Activated CD4-positive, alpha-beta memory T cell treated with anti-CD3 and anti-CD28 coated beads, Interleukin-2, amount 10 ng/mL, durations not matched to agents 7 days and 5 days (primary cell): ENCODE measurements at regions not wholly inside any gene's neighbourhood (a gene's known extent, or its start where the extent isn't known, plus 50 kb on each side); places are given as distances from the start of the nearest gene placed in this dataset.
"Not testable (repeated sequence)": the region's sequence is repeated elsewhere in the genome, so short reads cannot be mapped to it uniquely, and the experiment has no call there.

ENCODE experiments used
- CTCF ChIA-PET: fragments of 350-600 bp; sonication (Branson Sonifier 250); formaldehyde crosslinking; loops from one replicate; lab custom pipeline; 2021; ENCODE audit warnings: antibody characterized with exemption, inconsistent platforms; lab: Charles Lee
- POLR2A ChIA-PET: fragments of 350-600 bp; sonication (Branson Sonifier 250); formaldehyde crosslinking; loops from one replicate; lab custom pipeline; 2021; ENCODE audit warnings: antibody characterized with exemption; lab: Charles Lee
- DNase-seq: peaks from one replicate; pipeline ENCODE4 v3.0.0-alpha.2; 2020
- H3K27ac Mint-ChIP-seq: one replicate; pipeline ENCODE4 v1.8.0; 2021; ENCODE audit warnings: mild to moderate bottlenecking, mixed read lengths
- H3K27me3 Mint-ChIP-seq: one replicate; pipeline ENCODE4 v1.8.0; 2021; ENCODE audit warnings: mixed read lengths
- H3K36me3 Mint-ChIP-seq: one replicate; pipeline ENCODE4 v1.8.0; 2021; ENCODE audit warnings: low read depth, mixed read lengths
- H3K4me1 Mint-ChIP-seq: one replicate; pipeline ENCODE4 v1.8.0; 2021; ENCODE audit warnings: mixed read lengths
- H3K4me3 Mint-ChIP-seq: one replicate; pipeline ENCODE4 v1.8.0; 2021; ENCODE audit warnings: mild to moderate bottlenecking, mixed read lengths
- H3K9me3 Mint-ChIP-seq: one replicate; pipeline ENCODE4 v1.8.0; 2021; ENCODE audit warnings: mixed read lengths

DNA sequence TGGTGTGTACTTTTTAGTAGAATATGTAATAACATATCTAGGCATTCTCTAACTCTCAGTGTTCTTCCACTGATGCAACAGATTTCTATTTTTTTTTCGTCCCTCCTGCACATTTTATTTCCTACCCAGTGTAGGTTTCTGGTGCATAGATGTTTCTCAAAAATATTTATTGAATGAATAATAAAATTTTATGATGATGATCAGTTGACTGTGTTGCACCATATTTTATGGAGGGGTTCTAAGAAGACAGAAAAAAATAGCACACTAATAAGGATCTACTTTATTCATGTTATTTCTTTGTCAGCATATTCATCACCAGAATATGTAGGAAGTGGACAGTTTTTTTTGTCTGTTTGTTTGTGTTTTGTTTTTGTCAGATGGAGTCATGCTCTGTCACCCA, 2529.3 kb downstream of the ARAP2 start:
- H3K27ac Mint-ChIP-seq: no peak overlapping the region
- no peaks in the 10 kb centered on the region for H3K4me1 Mint-ChIP-seq
- H3K4me3 Mint-ChIP-seq: no peak overlapping the region
- no peak for DNase-seq
- peaks cover 17% of the 10 kb centered on the region for H3K9me3 Mint-ChIP-seq
- no peaks in the 10 kb centered on the region for H3K36me3 Mint-ChIP-seq
- no peaks in the 10 kb centered on the region for H3K27me3 Mint-ChIP-seq
- POLR2A ChIA-PET: no interaction called here
- CTCF ChIA-PET: no interaction called here

DNA sequence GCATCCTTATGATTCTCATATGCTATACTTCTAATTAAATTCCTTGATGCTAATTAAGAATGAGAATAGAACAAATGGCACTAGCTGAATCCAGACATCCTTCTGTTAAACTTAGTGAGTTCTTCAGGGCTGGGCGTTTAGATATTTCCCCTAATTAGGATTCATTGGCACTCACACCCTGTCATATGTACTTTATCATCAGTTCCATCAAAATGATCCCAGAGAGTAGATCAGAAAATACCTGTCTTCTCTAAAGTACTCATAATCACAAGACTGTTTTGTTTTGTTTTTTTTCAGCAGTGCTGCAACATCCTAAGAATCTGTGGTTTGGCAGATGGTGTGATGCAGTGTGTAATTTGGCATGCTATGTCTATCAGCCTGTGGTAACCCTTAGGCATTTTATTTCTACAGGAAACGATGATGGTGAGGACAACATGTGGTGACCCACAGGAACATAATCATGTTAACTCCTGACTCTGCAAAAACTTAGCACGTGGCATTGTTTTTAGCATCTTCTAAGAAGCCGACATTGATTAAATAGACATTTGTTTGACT, 2528.4 kb downstream of the ARAP2 start:
- Mint-ChIP-seq H3K36me3 (no peaks in the 10 kb centered on the region), H3K4me3 (no peak overlapping the region), H3K27me3 (no peaks in the 10 kb centered on the region), H3K9me3 (peaks cover 11% of the 10 kb centered on the region), H3K27ac (no peak overlapping the region), H3K4me1 (no peaks in the 10 kb centered on the region)
- POLR2A ChIA-PET: no interaction called here
- CTCF ChIA-PET: no interaction called here
- no peak for DNase-seq

DNA sequence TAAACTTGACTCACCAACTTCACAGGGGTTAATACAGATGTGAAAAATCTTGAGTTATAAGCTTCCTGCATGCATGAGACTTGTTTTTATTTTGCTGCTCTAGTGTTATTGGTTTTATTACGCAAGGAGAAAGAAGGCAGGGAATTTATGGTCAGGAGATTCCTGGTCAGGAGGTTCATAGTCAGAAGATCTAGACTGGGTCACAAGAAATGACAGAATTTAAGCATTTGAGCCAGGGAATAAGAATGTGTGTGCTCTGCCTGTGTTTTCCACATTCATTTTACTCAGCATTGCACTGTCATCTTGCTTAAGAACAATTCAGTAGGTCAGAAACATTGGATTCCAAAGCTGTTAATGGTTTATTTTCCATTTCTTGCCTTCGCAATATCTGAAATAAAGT, 2522.1 kb downstream of the ARAP2 start:
- H3K4me3 Mint-ChIP-seq: no peak overlapping the region
- no peak for DNase-seq
- H3K27ac Mint-ChIP-seq: no peak overlapping the region
- POLR2A ChIA-PET: no interaction called here
- no peaks in the 10 kb centered on the region for H3K36me3 Mint-ChIP-seq
- no peaks in the 10 kb centered on the region for H3K27me3 Mint-ChIP-seq
- H3K4me1 Mint-ChIP-seq: no peaks in the 10 kb centered on the region
- H3K9me3 Mint-ChIP-seq: peaks cover 9% of the 10 kb centered on the region
- CTCF ChIA-PET: no interaction called here

DNA sequence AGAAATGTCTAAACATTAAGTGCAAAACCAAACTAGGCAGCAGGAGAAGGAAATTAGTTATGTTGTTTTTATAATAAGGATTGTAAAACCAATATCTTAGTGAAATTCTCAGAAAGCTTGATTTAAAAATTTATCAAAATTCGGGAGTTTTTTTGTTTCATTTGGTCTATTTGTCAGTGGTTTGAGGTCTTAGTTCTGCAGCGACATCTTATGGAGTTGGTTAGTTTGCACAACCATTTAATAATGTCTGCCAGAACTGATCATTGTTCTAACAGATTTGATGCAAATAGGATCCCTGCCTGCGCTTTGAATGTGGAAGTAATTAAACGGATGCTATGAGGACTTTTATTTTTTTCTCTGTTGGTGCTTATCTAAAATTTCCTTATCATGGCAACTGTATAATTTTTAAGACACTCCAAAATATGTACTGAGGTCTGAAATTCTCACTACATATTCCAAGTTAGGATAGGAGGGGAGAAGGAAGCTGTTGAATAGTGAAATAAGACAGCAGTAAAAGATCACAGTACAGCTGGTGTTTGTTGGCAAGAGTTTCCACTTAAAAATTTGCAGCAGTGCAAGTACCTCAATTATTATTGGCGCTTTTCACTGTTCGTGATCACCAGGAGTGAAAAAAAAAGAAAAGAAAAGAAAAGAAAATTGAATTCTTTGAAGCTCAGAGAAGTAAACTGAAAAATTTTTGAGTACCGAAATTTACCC, 2521.4 kb downstream of the ARAP2 start:
- POLR2A ChIA-PET: no interaction called here
- CTCF ChIA-PET: no interaction called here
- Mint-ChIP-seq H3K36me3 (no peaks in the 10 kb centered on the region), H3K27me3 (no peaks in the 10 kb centered on the region), H3K4me1 (no peaks in the 10 kb centered on the region), H3K4me3 (no peak overlapping the region), H3K9me3 (peaks cover 5% of the 10 kb centered on the region), H3K27ac (no peak overlapping the region)
- no peak for DNase-seq

DNA sequence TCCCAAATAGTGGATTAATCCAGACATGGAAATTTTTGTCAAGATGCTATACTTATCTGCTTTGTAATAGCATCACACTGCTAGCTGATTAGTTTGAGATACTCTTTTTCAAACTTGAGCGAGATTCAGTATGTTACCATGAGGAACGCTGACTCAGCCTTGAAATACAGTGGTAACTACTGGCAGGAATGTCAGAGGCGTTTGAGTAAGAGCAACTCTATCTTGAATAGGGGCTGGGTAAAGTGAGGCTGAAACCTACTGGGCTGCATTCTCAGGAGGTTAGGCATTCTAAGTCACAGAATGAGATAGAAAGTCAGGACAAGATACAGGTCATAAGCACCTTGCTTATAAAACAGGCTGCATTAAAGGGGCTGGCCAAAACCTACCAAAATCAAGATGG, 2519.6 kb downstream of the ARAP2 start:
- H3K4me1 Mint-ChIP-seq: no peaks in the 10 kb centered on the region
- no peak overlapping the region for H3K4me3 Mint-ChIP-seq
- ChIA-PET CTCF (no interaction called here), POLR2A (no interaction called here)
- no peaks in the 10 kb centered on the region for H3K27me3 Mint-ChIP-seq
- H3K36me3 Mint-ChIP-seq: no peaks in the 10 kb centered on the region
- DNase-seq: no peak
- peaks cover 3% of the 10 kb centered on the region for H3K9me3 Mint-ChIP-seq
- no peak overlapping the region for H3K27ac Mint-ChIP-seq

DNA sequence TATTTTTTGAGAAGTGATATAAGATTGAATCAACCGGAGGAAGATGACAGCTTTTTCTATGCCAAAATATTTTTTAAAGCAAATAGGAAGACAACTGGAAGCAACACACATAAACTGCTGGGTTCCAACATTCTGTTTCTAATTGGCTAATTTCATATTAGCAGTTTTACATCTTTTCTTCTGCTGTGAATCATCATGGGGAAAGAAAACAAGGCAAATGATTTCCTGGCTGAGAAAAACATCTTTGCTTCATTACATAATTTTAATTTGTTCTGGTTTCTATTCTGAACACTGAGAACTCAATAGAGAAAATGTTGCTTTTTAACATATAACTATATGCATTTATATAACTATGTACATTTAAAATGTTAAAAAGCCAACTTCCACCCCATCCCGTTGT, 2518.5 kb downstream of the ARAP2 start:
- ChIA-PET CTCF (no interaction called here), POLR2A (no interaction called here)
- Mint-ChIP-seq H3K4me1 (no peaks in the 10 kb centered on the region), H3K9me3 (peaks cover 3% of the 10 kb centered on the region), H3K27me3 (no peaks in the 10 kb centered on the region), H3K36me3 (no peaks in the 10 kb centered on the region), H3K27ac (no peak overlapping the region), H3K4me3 (no peak overlapping the region)
- no peak for DNase-seq

DNA sequence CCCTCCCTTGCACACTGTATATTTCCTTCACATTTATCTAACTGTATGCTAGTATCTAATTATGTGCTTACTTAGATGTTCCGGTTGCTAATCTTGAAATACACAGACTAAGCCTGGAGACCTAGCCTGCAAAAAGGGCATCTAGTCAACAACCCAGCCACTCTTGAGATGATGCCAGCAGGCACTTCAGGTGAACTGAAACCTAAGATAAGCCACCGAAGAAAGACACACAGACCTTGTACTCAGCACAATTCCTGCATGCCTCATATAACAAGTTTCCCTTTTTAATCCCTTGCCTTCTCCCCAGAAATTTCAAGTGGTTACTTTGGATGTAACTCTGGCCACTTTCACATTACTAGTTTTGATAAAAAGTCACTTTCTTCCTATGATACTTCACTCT, 2506.6 kb downstream of the ARAP2 start:
- H3K36me3 Mint-ChIP-seq: no peaks in the 10 kb centered on the region
- no peaks in the 10 kb centered on the region for H3K27me3 Mint-ChIP-seq
- DNase-seq: no peak
- peaks cover 12% of the 10 kb centered on the region for H3K9me3 Mint-ChIP-seq
- ChIA-PET CTCF (no interaction called here), POLR2A (no interaction called here)
- no peak overlapping the region for H3K27ac Mint-ChIP-seq
- H3K4me3 Mint-ChIP-seq: no peak overlapping the region
- H3K4me1 Mint-ChIP-seq: no peaks in the 10 kb centered on the region

DNA sequence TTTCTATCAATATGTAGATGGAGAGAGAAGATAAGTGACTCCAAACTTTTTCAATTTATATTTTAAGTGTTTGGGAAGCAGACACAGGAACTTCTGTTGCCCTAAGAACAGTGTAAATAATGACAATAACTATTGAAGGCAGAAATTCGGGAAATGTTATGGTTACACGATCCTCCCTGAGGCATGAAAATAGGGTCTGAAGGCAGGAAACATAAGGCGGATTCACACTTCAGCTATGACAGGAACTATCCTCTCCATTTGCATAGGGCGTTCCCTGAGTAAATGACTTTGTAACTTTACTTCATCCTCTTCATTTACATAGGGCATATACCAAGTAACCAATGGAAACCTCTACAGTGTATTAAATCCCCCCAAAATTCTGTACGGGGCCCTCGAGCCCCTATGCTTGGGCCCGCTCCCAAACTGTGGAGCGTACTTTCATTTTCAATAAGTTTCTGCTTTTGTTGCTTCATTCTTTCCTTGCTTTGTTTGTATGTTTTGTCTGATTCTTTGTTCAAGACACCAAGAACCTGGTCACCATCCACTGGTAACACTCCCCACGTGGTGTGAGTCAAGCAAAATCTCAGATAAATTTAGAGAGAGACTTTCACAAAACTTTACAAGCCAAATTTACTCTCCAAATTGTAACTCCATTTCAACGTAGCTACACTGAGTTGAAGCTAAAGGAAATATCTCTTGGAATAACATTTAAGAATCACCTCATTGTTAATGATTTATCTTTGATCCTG, 2504.3 kb downstream of the ARAP2 start:
- Mint-ChIP-seq H3K27ac (no peak overlapping the region), H3K4me3 (no peak overlapping the region), H3K9me3 (peaks cover 15% of the 10 kb centered on the region), H3K27me3 (no peaks in the 10 kb centered on the region), H3K36me3 (no peaks in the 10 kb centered on the region), H3K4me1 (no peaks in the 10 kb centered on the region)
- ChIA-PET CTCF (no interaction called here), POLR2A (no interaction called here)
- no peak for DNase-seq

DNA sequence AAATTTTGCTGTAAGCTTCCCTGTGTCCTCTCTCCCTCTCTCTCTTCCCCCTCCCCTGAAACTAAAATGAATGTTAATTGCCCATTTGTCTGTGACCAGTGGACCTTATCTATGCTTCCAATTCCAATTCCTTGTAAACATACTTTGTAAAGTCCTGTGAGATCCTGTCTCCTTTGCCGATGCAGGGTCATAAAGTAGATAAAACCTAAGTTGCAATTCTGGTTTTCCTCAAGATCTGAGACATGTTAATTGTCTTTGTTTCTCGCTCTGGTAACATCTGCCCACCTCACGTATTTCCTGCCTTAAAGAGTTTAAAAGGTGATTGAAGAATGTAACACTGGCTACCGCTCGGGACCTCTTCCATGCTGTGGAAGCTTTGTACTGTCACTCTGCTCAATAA, 2503.4 kb downstream of the ARAP2 start:
- H3K27ac Mint-ChIP-seq, H3K36me3 Mint-ChIP-seq, H3K27me3 Mint-ChIP-seq, POLR2A ChIA-PET, H3K4me1 Mint-ChIP-seq, CTCF ChIA-PET, DNase-seq, H3K4me3 Mint-ChIP-seq: not testable (repeated sequence)
- peaks cover 13% of the 10 kb centered on the region for H3K9me3 Mint-ChIP-seq

DNA sequence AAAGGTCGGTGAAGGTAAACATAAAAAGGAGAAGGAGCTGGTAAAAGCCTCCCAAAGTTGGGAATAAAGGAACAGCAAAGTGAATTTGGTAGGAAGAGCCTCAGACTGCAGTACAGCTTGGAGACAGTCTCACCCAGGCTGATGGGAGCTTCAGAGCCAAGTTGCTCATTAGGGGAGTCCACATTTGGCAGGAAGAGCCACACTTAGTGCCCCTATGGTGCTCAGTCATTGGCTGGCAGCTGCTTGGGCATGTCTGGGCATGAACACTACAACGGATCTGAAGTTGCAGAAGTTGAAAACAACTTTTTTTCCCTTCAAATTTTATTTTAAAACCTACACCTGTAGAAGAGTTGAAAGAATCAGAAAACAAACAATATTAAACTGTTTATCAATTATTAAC, 2497.3 kb downstream of the ARAP2 start:
- Mint-ChIP-seq H3K36me3 (no peaks in the 10 kb centered on the region), H3K4me3 (no peak overlapping the region), H3K9me3 (peaks cover 16% of the 10 kb centered on the region), H3K27me3 (no peaks in the 10 kb centered on the region), H3K4me1 (no peaks in the 10 kb centered on the region), H3K27ac (no peak overlapping the region)
- DNase-seq: no peak
- ChIA-PET POLR2A (no interaction called here), CTCF (no interaction called here)

DNA sequence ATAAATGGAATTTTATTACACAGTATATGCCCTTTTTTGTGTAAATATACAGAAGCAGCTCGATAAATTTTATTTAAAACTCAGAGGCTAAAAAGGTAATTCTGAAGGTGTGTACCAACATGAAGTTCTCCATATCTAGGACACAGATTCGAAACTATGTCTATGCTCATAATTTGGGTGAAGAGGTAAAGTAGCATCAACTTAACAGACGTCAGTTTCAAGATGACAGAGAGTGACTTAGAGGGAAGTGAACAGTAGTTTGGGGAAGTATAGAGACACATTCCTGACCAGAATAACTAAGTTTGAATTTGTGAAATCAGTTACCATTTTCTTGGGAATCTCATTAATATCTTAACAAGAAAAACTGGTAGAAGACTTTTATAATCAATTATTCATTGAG, 2493.3 kb downstream of the ARAP2 start:
- H3K36me3 Mint-ChIP-seq: no peaks in the 10 kb centered on the region
- no peak overlapping the region for H3K4me3 Mint-ChIP-seq
- ChIA-PET CTCF (no interaction called here), POLR2A (no interaction called here)
- H3K9me3 Mint-ChIP-seq: peaks cover 5% of the 10 kb centered on the region
- no peak for DNase-seq
- no peaks in the 10 kb centered on the region for H3K27me3 Mint-ChIP-seq
- H3K4me1 Mint-ChIP-seq: no peaks in the 10 kb centered on the region
- H3K27ac Mint-ChIP-seq: no peak overlapping the region

DNA sequence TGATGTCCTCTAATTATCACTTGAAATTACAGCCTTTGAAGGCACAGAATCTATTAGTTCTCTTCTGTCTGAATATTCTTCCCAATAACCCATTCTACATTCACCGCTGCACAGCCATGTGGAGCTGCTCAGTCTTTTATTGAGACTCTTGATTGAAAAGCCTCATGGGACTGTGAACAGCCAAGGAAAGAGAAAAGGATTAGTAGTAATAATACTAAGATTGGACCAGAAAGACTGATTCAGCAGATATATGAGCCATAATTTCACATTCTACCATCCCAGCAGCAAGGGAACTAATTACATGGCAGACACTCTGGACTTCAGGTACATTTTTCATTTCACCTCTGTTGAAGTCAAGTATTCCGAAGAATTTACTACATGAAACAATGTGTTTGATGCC, 2471.7 kb downstream of the ARAP2 start:
- ChIA-PET CTCF (no interaction called here), POLR2A (no interaction called here)
- Mint-ChIP-seq H3K4me1 (no peaks in the 10 kb centered on the region), H3K4me3 (no peak overlapping the region), H3K27me3 (no peaks in the 10 kb centered on the region), H3K36me3 (no peaks in the 10 kb centered on the region), H3K27ac (no peak overlapping the region), H3K9me3 (peaks cover 5% of the 10 kb centered on the region)
- no peak for DNase-seq

DNA sequence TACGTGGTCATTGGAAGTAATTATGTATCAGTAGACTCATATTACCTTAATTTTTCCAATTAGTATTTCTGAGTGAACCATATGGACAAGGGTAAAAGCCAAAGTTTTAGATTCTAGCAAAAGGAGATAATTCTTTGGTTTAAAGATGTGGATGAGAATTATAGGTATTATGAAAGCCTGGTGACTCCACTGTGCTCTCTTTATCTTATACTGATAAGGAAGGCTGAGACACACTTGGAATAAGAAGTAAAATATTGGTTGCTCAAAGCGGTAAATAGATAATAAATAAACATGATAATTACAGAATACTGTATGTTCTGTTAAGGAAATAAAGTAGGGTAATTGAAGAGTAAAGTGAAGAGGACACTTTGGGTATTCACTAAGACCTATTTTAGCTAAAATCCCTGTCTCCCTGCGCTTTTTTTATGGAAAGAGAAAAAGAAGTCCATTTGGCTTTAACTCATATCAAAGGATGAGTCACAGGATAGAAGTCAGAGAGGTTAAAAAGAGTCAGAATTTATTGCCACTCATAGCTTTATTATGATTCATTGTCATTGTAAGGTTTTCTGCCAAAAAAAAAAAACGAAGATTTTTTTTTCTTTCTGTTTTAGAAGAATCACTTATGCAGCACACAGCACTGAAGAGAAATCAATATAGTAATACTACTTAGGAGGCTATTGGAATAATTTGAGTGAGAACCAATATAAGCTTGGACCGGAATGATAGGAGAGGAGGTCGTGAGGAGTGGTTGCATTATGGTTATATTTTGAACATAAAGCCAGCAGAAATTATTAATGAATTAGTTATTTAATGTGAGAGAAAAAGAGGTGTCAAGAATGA, 2463.1 kb downstream of the ARAP2 start:
- Mint-ChIP-seq H3K36me3 (no peaks in the 10 kb centered on the region), H3K4me3 (no peak overlapping the region), H3K9me3 (peaks cover 2% of the 10 kb centered on the region), H3K27me3 (no peaks in the 10 kb centered on the region), H3K27ac (no peak overlapping the region), H3K4me1 (no peaks in the 10 kb centered on the region)
- CTCF ChIA-PET: no interaction called here
- POLR2A ChIA-PET: no interaction called here
- DNase-seq: no peak
